ENCODE measurements at regions not wholly inside any gene's neighbourhood (a gene's known extent, or its start where the extent isn't known, plus 50 kb on each side); places are given as distances from the start of the nearest gene placed in this dataset.

DNA sequence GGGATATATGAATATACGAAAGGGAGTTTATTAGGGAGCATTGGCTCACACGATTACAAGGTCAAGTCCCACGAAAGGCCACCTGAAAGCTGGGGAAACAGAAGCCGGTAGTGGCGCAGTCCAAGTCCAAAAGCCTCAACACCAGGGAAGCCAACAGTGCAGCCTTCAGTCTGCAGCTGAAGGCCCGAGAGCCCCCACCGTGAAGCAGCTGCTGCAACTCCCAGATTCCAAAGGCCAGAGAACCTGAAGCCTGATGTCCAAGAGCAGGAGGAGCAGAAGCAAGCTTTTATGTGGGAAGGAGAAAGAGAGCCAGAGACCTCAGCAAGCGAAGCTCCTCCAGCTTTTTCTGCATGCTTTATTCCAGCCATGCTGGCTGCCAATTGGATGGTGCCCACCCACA is 275.8 kb downstream of the PTTG2 start (continued):
- TF ChIP-seq, protein P1, sequence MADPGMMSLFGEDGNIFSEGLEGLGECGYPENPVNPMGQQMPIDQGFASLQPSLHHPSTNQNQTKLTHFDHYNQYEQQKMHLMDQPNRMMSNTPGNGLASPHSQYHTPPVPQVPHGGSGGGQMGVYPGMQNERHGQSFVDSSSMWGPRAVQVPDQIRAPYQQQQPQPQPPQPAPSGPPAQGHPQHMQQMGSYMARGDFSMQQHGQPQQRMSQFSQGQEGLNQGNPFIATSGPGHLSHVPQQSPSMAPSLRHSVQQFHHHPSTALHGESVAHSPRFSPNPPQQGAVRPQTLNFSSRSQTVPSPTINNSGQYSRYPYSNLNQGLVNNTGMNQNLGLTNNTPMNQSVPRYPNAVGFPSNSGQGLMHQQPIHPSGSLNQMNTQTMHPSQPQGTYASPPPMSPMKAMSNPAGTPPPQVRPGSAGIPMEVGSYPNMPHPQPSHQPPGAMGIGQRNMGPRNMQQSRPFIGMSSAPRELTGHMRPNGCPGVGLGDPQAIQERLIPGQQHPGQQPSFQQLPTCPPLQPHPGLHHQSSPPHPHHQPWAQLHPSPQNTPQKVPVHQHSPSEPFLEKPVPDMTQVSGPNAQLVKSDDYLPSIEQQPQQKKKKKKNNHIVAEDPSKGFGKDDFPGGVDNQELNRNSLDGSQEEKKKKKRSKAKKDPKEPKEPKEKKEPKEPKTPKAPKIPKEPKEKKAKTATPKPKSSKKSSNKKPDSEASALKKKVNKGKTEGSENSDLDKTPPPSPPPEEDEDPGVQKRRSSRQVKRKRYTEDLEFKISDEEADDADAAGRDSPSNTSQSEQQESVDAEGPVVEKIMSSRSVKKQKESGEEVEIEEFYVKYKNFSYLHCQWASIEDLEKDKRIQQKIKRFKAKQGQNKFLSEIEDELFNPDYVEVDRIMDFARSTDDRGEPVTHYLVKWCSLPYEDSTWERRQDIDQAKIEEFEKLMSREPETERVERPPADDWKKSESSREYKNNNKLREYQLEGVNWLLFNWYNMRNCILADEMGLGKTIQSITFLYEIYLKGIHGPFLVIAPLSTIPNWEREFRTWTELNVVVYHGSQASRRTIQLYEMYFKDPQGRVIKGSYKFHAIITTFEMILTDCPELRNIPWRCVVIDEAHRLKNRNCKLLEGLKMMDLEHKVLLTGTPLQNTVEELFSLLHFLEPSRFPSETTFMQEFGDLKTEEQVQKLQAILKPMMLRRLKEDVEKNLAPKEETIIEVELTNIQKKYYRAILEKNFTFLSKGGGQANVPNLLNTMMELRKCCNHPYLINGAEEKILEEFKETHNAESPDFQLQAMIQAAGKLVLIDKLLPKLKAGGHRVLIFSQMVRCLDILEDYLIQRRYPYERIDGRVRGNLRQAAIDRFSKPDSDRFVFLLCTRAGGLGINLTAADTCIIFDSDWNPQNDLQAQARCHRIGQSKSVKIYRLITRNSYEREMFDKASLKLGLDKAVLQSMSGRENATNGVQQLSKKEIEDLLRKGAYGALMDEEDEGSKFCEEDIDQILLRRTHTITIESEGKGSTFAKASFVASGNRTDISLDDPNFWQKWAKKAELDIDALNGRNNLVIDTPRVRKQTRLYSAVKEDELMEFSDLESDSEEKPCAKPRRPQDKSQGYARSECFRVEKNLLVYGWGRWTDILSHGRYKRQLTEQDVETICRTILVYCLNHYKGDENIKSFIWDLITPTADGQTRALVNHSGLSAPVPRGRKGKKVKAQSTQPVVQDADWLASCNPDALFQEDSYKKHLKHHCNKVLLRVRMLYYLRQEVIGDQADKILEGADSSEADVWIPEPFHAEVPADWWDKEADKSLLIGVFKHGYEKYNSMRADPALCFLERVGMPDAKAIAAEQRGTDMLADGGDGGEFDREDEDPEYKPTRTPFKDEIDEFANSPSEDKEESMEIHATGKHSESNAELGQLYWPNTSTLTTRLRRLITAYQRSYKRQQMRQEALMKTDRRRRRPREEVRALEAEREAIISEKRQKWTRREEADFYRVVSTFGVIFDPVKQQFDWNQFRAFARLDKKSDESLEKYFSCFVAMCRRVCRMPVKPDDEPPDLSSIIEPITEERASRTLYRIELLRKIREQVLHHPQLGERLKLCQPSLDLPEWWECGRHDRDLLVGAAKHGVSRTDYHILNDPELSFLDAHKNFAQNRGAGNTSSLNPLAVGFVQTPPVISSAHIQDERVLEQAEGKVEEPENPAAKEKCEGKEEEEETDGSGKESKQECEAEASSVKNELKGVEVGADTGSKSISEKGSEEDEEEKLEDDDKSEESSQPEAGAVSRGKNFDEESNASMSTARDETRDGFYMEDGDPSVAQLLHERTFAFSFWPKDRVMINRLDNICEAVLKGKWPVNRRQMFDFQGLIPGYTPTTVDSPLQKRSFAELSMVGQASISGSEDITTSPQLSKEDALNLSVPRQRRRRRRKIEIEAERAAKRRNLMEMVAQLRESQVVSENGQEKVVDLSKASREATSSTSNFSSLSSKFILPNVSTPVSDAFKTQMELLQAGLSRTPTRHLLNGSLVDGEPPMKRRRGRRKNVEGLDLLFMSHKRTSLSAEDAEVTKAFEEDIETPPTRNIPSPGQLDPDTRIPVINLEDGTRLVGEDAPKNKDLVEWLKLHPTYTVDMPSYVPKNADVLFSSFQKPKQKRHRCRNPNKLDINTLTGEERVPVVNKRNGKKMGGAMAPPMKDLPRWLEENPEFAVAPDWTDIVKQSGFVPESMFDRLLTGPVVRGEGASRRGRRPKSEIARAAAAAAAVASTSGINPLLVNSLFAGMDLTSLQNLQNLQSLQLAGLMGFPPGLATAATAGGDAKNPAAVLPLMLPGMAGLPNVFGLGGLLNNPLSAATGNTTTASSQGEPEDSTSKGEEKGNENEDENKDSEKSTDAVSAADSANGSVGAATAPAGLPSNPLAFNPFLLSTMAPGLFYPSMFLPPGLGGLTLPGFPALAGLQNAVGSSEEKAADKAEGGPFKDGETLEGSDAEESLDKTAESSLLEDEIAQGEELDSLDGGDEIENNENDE (IDR thresholded peaks at IDR 0.05; ENCODE audit: insufficient replicate concordance, low read length) = no peak
- TF ChIP-seq SP2 (IDR thresholded peaks at IDR 0.05; ENCODE audit: low read length) = no peak
- TF ChIP-seq CHD1 (IDR thresholded peaks at IDR 0.05; ENCODE audit: low read depth, low read length) = no peak
- TF ChIP-seq KDM5A (IDR thresholded peaks at IDR 0.05; ENCODE audit: low read length) = no peak
- TF ChIP-seq SRF (IDR thresholded peaks at IDR 0.05; ENCODE audit: low read depth, low read length) = no peak
